Fibroblast of the aortic adventitia (primary cell): ENCODE measurements at regions not wholly inside any gene's neighbourhood (a gene's known extent, or its start where the extent isn't known, plus 50 kb on each side); places are given as distances from the start of the nearest gene placed in this dataset.

Experiments used
- DNase-seq: peaks from one replicate; pipeline ENCODE4 v3.0.0-alpha.2; 2010; ENCODE audit warnings: low read depth
- H3K4me3 ChIP-seq: 2 replicates; pipeline ENCODE4 v1.5.1; 2011; ENCODE audit warnings: low read depth, mild to moderate bottlenecking, control low read depth, low read length, moderate library complexity
- TF ChIP-seq, protein P1 (sequence below): IDR thresholded peaks from 2 replicates; pipeline ENCODE4 v1.5.1; 2011; ENCODE audit warnings: mild to moderate bottlenecking, low read length, control low read depth, inconsistent platforms; ENCODE audit not compliant: insufficient read depth

DNA sequence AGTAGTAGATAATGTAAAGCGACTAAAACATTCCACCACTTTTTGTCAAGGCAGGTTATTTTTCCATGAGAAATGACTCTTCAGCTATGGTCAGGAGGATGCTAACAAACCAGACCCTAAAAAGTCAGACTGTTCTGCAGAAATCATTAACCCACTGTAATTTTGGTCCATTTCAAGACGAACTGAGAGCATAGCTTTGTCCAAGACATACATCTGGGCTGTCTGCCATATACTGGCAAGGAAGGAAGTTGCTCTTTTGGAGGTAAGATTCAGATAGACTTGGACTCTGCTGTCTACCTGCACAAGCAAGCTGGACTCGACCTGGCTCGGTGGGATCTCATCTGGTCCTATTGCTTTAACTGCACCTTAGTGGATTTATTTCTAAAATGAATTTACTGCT, 207.8 kb downstream of the POSTN start:
- TF ChIP-seq, protein P1, sequence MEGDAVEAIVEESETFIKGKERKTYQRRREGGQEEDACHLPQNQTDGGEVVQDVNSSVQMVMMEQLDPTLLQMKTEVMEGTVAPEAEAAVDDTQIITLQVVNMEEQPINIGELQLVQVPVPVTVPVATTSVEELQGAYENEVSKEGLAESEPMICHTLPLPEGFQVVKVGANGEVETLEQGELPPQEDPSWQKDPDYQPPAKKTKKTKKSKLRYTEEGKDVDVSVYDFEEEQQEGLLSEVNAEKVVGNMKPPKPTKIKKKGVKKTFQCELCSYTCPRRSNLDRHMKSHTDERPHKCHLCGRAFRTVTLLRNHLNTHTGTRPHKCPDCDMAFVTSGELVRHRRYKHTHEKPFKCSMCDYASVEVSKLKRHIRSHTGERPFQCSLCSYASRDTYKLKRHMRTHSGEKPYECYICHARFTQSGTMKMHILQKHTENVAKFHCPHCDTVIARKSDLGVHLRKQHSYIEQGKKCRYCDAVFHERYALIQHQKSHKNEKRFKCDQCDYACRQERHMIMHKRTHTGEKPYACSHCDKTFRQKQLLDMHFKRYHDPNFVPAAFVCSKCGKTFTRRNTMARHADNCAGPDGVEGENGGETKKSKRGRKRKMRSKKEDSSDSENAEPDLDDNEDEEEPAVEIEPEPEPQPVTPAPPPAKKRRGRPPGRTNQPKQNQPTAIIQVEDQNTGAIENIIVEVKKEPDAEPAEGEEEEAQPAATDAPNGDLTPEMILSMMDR, result no peak
- DNase-seq, result no peak
- no peak overlapping the region for H3K4me3 ChIP-seq

DNA sequence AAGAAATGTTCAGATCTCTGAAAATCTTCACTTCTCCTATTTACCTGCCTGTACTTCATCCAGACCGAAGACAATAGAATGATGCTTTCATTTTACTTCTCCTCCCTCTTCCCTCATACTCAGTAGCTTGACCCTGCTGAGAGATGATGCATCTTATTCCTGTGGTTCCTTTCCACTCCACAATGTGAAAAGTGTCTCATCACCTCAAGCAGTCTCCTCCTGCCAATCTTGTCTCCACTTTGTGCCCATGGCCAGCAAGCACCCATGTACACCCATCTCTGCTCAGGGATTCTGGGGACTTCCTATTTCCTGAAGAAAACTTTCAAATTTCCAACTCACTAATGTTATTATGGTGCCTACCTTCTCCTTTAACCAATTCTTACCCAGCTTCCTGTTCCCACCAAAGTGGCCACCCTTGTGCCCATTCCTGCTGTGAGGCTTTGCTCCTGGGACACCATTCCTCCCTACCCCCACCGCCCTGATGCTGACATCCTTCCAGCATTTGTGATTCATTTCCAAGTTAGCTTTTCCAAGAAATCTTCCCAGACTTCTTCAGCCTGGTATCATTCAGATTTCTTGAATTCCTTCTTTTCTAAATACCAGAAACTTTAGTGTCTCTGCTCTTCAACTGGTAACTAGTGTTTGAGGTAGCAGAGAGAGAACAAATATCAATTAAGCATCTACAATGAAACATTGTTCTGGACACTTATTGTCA, 212.5 kb downstream of the POSTN start:
- DNase-seq, result peak; percentile 59
- TF ChIP-seq, protein P1, result no peak

DNA sequence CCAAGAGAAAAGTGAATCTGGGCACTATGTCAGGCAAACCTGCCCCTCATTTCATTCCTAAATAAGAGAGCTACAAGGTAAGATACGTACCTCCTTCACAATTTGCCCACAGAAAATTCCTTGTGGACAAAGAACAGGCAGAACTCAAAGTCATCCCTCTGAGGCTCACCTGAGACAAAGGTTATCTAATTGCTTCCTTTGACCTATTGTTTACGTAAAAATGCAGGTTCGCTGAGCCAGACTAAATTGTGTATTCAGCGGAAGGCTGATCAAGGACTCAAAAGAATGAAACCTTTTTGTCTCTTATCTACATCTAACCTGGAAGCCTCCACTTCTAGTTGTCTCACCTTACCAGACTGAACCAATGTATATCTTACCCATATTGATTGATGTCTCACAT, 213.3 kb downstream of the POSTN start:
- H3K4me3 ChIP-seq, result no peak overlapping the region
- no peak for DNase-seq
- TF ChIP-seq, protein P1, result no peak

More for the DNA sequence above, 212.5 kb downstream of the POSTN start:
- H3K4me3 ChIP-seq, result no peak overlapping the region

DNA sequence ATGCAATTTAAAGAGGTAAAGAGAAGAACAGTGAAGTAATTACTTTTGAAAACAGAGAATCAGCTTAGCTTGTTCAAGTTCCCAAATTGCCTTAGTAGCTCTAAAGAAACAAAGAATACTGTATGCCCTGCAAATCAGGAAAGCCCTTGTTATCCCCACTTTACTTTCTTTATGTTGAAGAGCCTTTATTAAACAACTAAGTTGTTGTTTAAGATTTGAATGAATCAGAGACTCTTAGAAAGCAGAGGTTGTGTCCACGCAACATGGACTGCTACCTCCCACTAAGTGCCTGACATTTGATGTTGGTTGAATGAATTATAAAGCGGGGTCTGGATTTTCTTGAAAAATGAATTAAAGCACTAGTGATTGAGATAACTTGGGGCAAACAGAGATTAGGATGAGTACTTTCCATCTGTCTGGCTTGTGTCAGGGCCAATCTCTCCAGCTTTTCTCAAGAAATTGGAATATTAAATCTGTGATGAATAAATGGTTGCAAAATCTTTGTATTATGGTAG, 214.7 kb downstream of the POSTN start:
- TF ChIP-seq, protein P1, result no peak
- no peak for DNase-seq
- no peak overlapping the region for H3K4me3 ChIP-seq

GRCh38 chr13:37383046-37383445, 215.5 kb downstream of the POSTN start:
- TF ChIP-seq, protein P1, result no peak
- DNase-seq, result no peak
- no peak overlapping the region for H3K4me3 ChIP-seq

DNA sequence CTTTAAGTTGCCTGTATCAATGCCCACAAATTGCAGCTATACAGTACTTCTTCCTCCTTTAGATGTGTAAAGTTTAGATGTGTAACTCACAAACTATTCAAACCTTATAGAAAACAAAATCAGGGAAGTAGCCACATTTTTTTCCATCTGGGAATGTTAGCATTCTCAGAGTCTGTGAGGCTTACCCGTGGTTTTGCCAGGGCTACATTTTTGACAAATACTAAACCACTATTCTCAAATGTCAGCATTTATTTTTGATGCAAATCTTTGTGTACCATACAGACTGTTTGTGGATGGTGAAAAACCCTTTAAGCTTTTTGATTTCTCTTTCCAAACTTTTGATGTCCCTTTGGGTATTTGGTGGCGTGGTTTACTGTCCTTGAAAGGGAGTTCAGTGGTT, 216.4 kb downstream of the POSTN start:
- TF ChIP-seq, protein P1, result no peak
- no peak for DNase-seq
- H3K4me3 ChIP-seq, result no peak overlapping the region
